Common myeloid progenitor, CD34-positive (primary cell): ENCODE measurements at regions not wholly inside any gene's neighbourhood (a gene's known extent, or its start where the extent isn't known, plus 50 kb on each side); places are given as distances from the start of the nearest gene placed in this dataset.

ENCODE experiments used
- CTCF ChIA-PET: fragments of 350-600 bp; sonication (Branson Sonifier 250); formaldehyde crosslinking; loops from one replicate; lab custom pipeline; 2021; ENCODE audit warnings: antibody characterized with exemption; lab: Charles Lee
- POLR2A ChIA-PET: fragments of 350-600 bp; sonication (Branson Sonifier 250); formaldehyde crosslinking; loops from one replicate; lab custom pipeline; 2021; ENCODE audit warnings: antibody characterized with exemption; lab: Charles Lee
- DNase-seq, 3 donors: peaks; one replicate each; pipeline versions ENCODE4 v3.0.0 to v3.0.0-alpha.2; 2013
- H3K27ac ChIP-seq, 2 experiments: 1 replicate in 1 of 2; 2 replicates in 1 of 2; pipeline ENCODE4 v1.7.0; 2013; ENCODE audit warnings: inconsistent platforms in 2 of 2, low read length in 2 of 2, mild to moderate bottlenecking in 2 of 2, low read depth in 1 of 2, moderate library complexity in 1 of 2; ENCODE audit not compliant: severe bottlenecking in 2 of 2, insufficient read depth in 1 of 2, poor library complexity in 1 of 2
- H3K27me3 ChIP-seq, 5 experiments: replicated peaks in 2 of 5; 1 replicate in 3 of 5; 2 replicates in 2 of 5; pipeline versions ENCODE4 v1.6.1 to v1.7.0; 2013; ENCODE audit warnings: low read length in 4 of 5, mild to moderate bottlenecking in 2 of 5, moderate library complexity in 2 of 5, inconsistent platforms in 1 of 5; ENCODE audit not compliant: insufficient read depth in 5 of 5, control insufficient read depth in 4 of 5
- H3K36me3 ChIP-seq, 4 experiments: 1 replicate in 2 of 4; 2 replicates in 2 of 4; pipeline versions ENCODE4 v1.6.1 to v1.7.0; 2013; ENCODE audit warnings: low read length in 3 of 4, control low read depth in 1 of 4, mild to moderate bottlenecking in 1 of 4; ENCODE audit not compliant: control insufficient read depth in 4 of 4, insufficient read depth in 4 of 4
- H3K4me1 ChIP-seq, 4 experiments: 1 replicate in 3 of 4; 2 replicates in 1 of 4; pipeline versions ENCODE4 v1.6.1 to v1.7.1; 2013; ENCODE audit warnings: low read length in 3 of 4, mild to moderate bottlenecking in 3 of 4, control low read depth in 1 of 4, inconsistent platforms in 1 of 4, moderate library complexity in 1 of 4; ENCODE audit not compliant: control insufficient read depth in 4 of 4, insufficient read depth in 4 of 4; ENCODE audit errors: control extremely low read depth in 1 of 4
- H3K4me3 ChIP-seq, 7 experiments: 1 replicate in 4 of 7; 2 replicates in 3 of 7; pipeline versions ENCODE4 v1.5.1 to v1.7.0; 2013; ENCODE audit warnings: mild to moderate bottlenecking in 7 of 7, low read length in 6 of 7, moderate library complexity in 6 of 7, inconsistent platforms in 2 of 7, low read depth in 2 of 7, control low read depth in 1 of 7; ENCODE audit not compliant: insufficient read depth in 4 of 7, control insufficient read depth in 1 of 7; ENCODE audit errors: extremely low read depth in 1 of 7
- H3K9me3 ChIP-seq, 5 experiments: 1 replicate in 4 of 5; 2 replicates in 1 of 5; pipeline versions ENCODE4 v1.6.1 to v1.7.1; 2013; ENCODE audit warnings: low read length in 4 of 5, mild to moderate bottlenecking in 2 of 5, inconsistent platforms in 1 of 5, low read depth in 1 of 5, moderate library complexity in 1 of 5; ENCODE audit not compliant: control insufficient read depth in 4 of 5, insufficient read depth in 2 of 5; ENCODE audit errors: control extremely low read depth in 1 of 5
- whole genome bisulfite sequencing: methylation state at CpG from one replicate; pipeline ENCODE4 v1.1.5; 2013; ENCODE audit not compliant: insufficient coverage; 5-methylcytosine and 5-hydroxymethylcytosine counted together

GRCh38 chr15:62566248-62566647, 401.2 kb upstream of the C2CD4B start:
- no peaks in the 10 kb centered on the region for H3K36me3 ChIP-seq
- WGBS: 93% methylated on average over 3 of the region's 5 CpGs
- no peaks in the 10 kb centered on the region for H3K9me3 ChIP-seq
- ChIA-PET CTCF (no interaction called here), POLR2A (no interaction called here)
- H3K27me3 ChIP-seq: no peaks in the 10 kb centered on the region
- no peak overlapping the region for H3K27ac ChIP-seq
- no peak for DNase-seq
- no peaks in the 10 kb centered on the region for H3K4me1 ChIP-seq
- H3K4me3 ChIP-seq: no peak overlapping the region

- H3K27me3 ChIP-seq: no peaks in the 10 kb centered on the region
- no peak for DNase-seq
- ChIA-PET CTCF (interaction anchor here (0.6 kb wide), 1 partner anchor 362 kb away, joined by 3 read pairs; no protein-coding TSS in a partner anchor), POLR2A (no interaction called here)
- H3K36me3 ChIP-seq: no peaks in the 10 kb centered on the region
- H3K9me3 ChIP-seq: no peaks in the 10 kb centered on the region
- H3K4me1 ChIP-seq: no peaks in the 10 kb centered on the region
- H3K27ac ChIP-seq: no peak overlapping the region
- no peak overlapping the region for H3K4me3 ChIP-seq
- whole genome bisulfite sequencing: 98% methylated on average over 9 of the region's 9 CpGs
Observed at GRCh38 chr15:62567501-62567900, 402.4 kb upstream of the C2CD4B start.

DNA sequence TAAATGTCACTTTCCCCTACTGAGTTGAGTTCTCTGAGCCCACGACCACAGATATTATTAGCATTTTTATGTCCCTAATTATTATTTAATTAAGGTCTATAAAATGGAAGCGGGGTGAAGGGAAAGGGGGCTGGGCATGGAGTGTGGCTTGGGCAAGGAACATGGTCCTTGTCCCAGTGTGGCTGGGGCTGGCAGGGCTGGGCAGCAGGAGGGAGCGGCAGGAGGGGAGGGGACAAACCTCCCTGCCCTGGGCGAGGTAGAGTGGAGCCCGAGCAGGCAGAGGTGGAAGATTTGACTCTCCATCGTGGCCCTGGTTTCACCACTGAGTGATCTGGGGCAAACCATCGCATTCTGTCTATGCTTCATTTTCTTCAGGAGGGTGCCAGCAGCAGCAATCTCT, 402.9 kb upstream of the C2CD4B start:
- no peaks in the 10 kb centered on the region for H3K36me3 ChIP-seq
- H3K27ac ChIP-seq: no peak overlapping the region
- ChIA-PET POLR2A (no interaction called here), CTCF (no interaction called here)
- no peaks in the 10 kb centered on the region for H3K4me1 ChIP-seq
- H3K27me3 ChIP-seq: no peaks in the 10 kb centered on the region
- H3K4me3 ChIP-seq: no peak overlapping the region
- 96% methylated on average over 5 of the region's 7 CpGs for WGBS
- no peak for DNase-seq
- no peaks in the 10 kb centered on the region for H3K9me3 ChIP-seq

GRCh38 chr15:62568702-62569101, 403.6 kb upstream of the C2CD4B start:
- no peaks in the 10 kb centered on the region for H3K27me3 ChIP-seq
- H3K4me1 ChIP-seq: no peaks in the 10 kb centered on the region
- ChIA-PET CTCF (no interaction called here), POLR2A (no interaction called here)
- WGBS: 100% methylated on average over 6 of the region's 6 CpGs
- H3K4me3 ChIP-seq: no peak overlapping the region
- no peaks in the 10 kb centered on the region for H3K9me3 ChIP-seq
- DNase-seq: no peak
- H3K36me3 ChIP-seq: no peaks in the 10 kb centered on the region
- H3K27ac ChIP-seq: no peak overlapping the region

GRCh38 chr15:62569460-62570404, 404.6 kb upstream of the C2CD4B start:
- Histone ChIP-seq H3K36me3 (no peaks in the 10 kb centered on the region), H3K9me3 (no peaks in the 10 kb centered on the region), H3K4me1 (no peaks in the 10 kb centered on the region), H3K27ac (no peak overlapping the region), H3K27me3 (no peaks in the 10 kb centered on the region), H3K4me3 (no peak overlapping the region)
- ChIA-PET POLR2A (no interaction called here), CTCF (interaction anchor here (1.1 kb wide), 1 partner anchor 22 kb away, joined by 3 read pairs; no protein-coding TSS in a partner anchor)
- DNase-seq: no peak
- WGBS: 90% methylated on average over 10 of the region's 14 CpGs

DNA sequence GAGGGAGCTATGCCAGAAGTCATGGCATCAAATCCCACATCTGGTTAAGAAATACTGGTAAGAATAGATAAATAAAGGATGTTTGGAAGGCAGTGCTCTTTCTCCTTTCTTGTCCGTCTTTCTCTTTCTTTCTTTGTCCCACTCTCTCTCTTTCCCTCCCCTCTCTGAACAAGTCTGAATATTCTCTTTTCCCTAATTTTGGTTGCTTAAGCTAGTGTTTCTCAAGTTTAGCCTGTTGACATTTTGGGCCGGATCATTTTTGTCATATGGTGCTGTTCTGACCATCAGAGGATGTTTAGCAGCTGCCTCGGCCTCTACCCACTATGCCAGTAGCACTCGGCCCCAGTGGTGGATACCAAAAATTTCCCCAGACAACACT, 405.3 kb upstream of the C2CD4B start:
- Histone ChIP-seq H3K9me3 (no peaks in the 10 kb centered on the region), H3K4me3 (no peak overlapping the region), H3K27me3 (no peaks in the 10 kb centered on the region), H3K36me3 (no peaks in the 10 kb centered on the region), H3K27ac (no peak overlapping the region), H3K4me1 (no peaks in the 10 kb centered on the region)
- no peak for DNase-seq
- POLR2A ChIA-PET: no interaction called here
- CTCF ChIA-PET: interaction anchor here (1.1 kb wide), 1 partner anchor 23 kb away, joined by 3 read pairs; no protein-coding TSS in a partner anchor
- WGBS: 100% methylated on average over 3 of the region's 4 CpGs

- Histone ChIP-seq H3K27ac (no peak overlapping the region), H3K4me3 (no peak overlapping the region), H3K4me1 (no peaks in the 10 kb centered on the region), H3K27me3 (peaks cover 0 to 3% (median 0%) of the 10 kb centered on the region in 5 experiments), H3K9me3 (no peaks in the 10 kb centered on the region), H3K36me3 (no peaks in the 10 kb centered on the region)
- 98% methylated on average over 5 of the region's 7 CpGs for WGBS
- DNase-seq: no peak
- ChIA-PET CTCF (no interaction called here), POLR2A (no interaction called here)
Observed at GRCh38 chr15:62571072-62571471, 406.0 kb upstream of the C2CD4B start.
